ENCODE measurements at regions not wholly inside any gene's neighbourhood (a gene's known extent, or its start where the extent isn't known, plus 50 kb on each side); places are given as distances from the start of the nearest gene placed in this dataset.

DNA sequence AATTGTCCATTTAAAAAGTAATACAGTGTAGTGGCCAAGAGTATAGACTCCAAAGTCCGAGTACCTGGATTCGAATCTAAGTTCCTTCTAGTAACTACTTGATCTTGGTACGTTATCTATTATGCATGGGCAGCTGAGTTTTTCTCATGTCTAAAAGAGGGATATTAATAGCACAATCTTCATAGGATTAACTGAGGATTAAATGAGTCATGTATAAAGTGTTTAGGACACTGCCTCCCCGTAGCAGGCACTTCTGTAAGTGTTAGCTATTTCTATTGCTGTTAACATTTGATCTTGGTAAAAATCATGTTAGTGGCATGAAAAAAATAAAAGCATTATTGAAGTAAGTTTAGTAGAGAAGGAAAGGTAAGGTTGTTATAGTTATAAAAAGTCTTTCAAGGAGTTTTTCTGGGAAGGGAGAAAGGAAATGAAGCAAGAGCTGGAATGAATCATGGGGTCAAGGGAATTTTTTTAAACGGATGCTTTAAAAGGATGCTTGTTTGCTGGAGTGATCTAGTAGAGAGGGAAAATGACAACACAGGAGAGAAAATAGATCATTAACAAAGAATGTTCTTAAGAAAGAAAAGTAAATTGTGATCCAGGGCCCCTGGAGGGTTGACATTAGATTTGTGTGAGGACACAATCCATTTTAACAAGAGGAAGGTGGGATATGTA lies 502.2 kb upstream of the USP15 start:
- no peaks in the 10 kb centered on the region for H3K27me3 ChIP-seq (ENCODE audit: control insufficient read depth in 1 of 2, insufficient read depth in 1 of 2, low read length in 2 of 2)
- no peak overlapping the region for H3K4ac ChIP-seq (ENCODE audit: low read depth in 1 of 2, low read length in 2 of 2)
- H2BK12ac ChIP-seq (ENCODE audit: low read length in 2 of 2) = no peak overlapping the region
- DNase-seq = peak; percentile 87
- no peaks in the 10 kb centered on the region for H3K9me3 ChIP-seq (ENCODE audit: control insufficient read depth, low read length)
- no peak overlapping the region for H3K14ac ChIP-seq (ENCODE audit: low read length in 2 of 2)
- H2BK5ac ChIP-seq (ENCODE audit: low read depth, low read length, poor library complexity, severe bottlenecking) = no peak overlapping the region
- H4K91ac ChIP-seq (ENCODE audit: low read length) = no peak overlapping the region
- H3K4me3 ChIP-seq (ENCODE audit: insufficient read depth in 1 of 2, low read depth in 1 of 2, low read length in 2 of 2) = peak overlapping the region in 1 of 2 experiments; percentile 2
- no peak overlapping the region for H2BK120ac ChIP-seq (ENCODE audit: low read depth, low read length)
- H3K27ac ChIP-seq (ENCODE audit: low read length, poor library complexity, severe bottlenecking) = no peak overlapping the region
- H2AK5ac ChIP-seq (ENCODE audit: low read length, severe bottlenecking) = no peak overlapping the region
- no peak overlapping the region for H3K4me2 ChIP-seq (ENCODE audit: low read length, poor library complexity, severe bottlenecking)
- WGBS = 33% methylated on average over 5 of the region's 5 CpGs
- peak overlapping the region; percentile 29 for H3K9ac ChIP-seq (ENCODE audit: low read length)
- H3K4me1 ChIP-seq (ENCODE audit: control insufficient read depth, insufficient read depth, low read depth, low read length) = no peaks in the 10 kb centered on the region
- H3K23ac ChIP-seq (ENCODE audit: low read length in 2 of 2) = no peak overlapping the region
- H3K18ac ChIP-seq (ENCODE audit: low read depth in 1 of 2, low read length in 2 of 2) = no peak overlapping the region
- H2AFZ ChIP-seq (ENCODE audit: low read depth, low read length) = no peak overlapping the region
- no peaks in the 10 kb centered on the region for H3K79me1 ChIP-seq (replicated peaks; ENCODE audit: low read length, poor library complexity, severe bottlenecking)
- no peaks in the 10 kb centered on the region for H3K36me3 ChIP-seq (ENCODE audit: control insufficient read depth in 1 of 2, insufficient read depth in 2 of 2, low read depth in 1 of 2, low read length in 2 of 2)
- no peak overlapping the region for H4K8ac ChIP-seq (ENCODE audit: low read length)
- no peak overlapping the region for H2BK15ac ChIP-seq (ENCODE audit: low read depth, poor library complexity, severe bottlenecking)

DNA sequence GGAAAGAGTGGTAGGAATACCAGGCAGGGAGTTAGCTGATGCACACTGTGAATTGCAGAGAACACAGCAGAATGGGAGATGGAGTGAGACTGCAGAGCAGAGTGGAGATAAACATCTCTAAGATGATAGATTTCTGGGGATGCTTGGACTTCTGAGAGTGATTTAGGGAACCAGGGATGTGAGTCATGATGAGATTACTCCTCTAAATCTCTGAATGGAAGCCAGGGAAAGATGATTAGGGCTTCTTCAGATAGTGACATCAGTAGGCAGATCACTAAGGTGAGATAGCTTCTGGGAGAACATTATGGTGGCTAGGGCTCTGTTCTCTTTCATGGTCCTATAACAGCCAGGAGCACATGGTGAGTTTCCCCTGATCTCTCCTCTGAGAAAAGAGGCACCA lies 501.5 kb upstream of the USP15 start:
- DNase-seq = peak; percentile 67
- no peaks in the 10 kb centered on the region for H3K4me1 ChIP-seq (ENCODE audit: control insufficient read depth, insufficient read depth, low read depth, low read length)

DNA sequence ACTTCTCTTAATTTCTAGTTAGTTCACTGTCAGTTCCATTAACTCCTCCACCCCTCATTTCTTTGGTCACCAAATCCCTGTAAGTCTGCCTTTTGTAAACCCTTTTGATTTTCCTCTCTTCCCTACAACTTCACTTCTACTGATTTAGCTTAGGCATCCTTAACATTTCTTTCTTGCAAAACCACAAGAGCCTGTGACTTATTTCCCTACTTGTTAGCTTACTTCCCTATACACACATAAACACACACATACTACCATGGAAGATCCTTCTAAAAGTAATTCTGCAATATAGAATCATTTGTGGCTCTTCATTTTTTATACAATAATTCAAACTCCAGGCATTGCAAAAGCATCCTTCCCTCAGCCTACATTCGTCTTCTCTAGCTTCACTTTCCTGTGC lies 494.3 kb upstream of the USP15 start:
- Histone ChIP-seq H3K14ac (ENCODE audit: low read length in 2 of 2) (no peak overlapping the region), H4K91ac (ENCODE audit: low read length) (no peak overlapping the region), H3K9me3 (ENCODE audit: control insufficient read depth, low read length) (peaks cover 8% of the 10 kb centered on the region), H3K9ac (ENCODE audit: low read length) (no peak overlapping the region), H3K36me3 (ENCODE audit: control insufficient read depth in 1 of 2, insufficient read depth in 2 of 2, low read depth in 1 of 2, low read length in 2 of 2) (no peaks in the 10 kb centered on the region), H2BK15ac (ENCODE audit: low read depth, poor library complexity, severe bottlenecking) (no peak overlapping the region), H2BK120ac (ENCODE audit: low read depth, low read length) (no peak overlapping the region), H2AFZ (ENCODE audit: low read depth, low read length) (no peak overlapping the region), H3K4ac (ENCODE audit: low read depth in 1 of 2, low read length in 2 of 2) (no peak overlapping the region), H3K18ac (ENCODE audit: low read depth in 1 of 2, low read length in 2 of 2) (no peak overlapping the region), H3K27me3 (ENCODE audit: control insufficient read depth in 1 of 2, insufficient read depth in 1 of 2, low read length in 2 of 2) (no peaks in the 10 kb centered on the region), H3K4me1 (ENCODE audit: control insufficient read depth, insufficient read depth, low read depth, low read length) (no peaks in the 10 kb centered on the region), H2BK5ac (ENCODE audit: low read depth, low read length, poor library complexity, severe bottlenecking) (no peak overlapping the region), H3K4me2 (ENCODE audit: low read length, poor library complexity, severe bottlenecking) (no peak overlapping the region), H2AK5ac (ENCODE audit: low read length, severe bottlenecking) (no peak overlapping the region), H4K8ac (ENCODE audit: low read length) (no peak overlapping the region), H2BK12ac (ENCODE audit: low read length in 2 of 2) (no peak overlapping the region), H3K4me3 (ENCODE audit: insufficient read depth in 1 of 2, low read depth in 1 of 2, low read length in 2 of 2) (no peak overlapping the region), H3K23ac (ENCODE audit: low read length in 2 of 2) (no peak overlapping the region), H3K79me1 (replicated peaks; ENCODE audit: low read length, poor library complexity, severe bottlenecking) (no peaks in the 10 kb centered on the region), H3K27ac (ENCODE audit: low read length, poor library complexity, severe bottlenecking) (no peak overlapping the region)
- peak; percentile 17 for DNase-seq
- 94% methylated on average over 1 of the region's 1 CpG for WGBS

More for the DNA sequence above, 501.5 kb upstream of the USP15 start:
- H3K4ac ChIP-seq (ENCODE audit: low read depth in 1 of 2, low read length in 2 of 2) = no peak overlapping the region
- H2BK120ac ChIP-seq (ENCODE audit: low read depth, low read length) = no peak overlapping the region
- H3K27ac ChIP-seq (ENCODE audit: low read length, poor library complexity, severe bottlenecking) = no peak overlapping the region
- peak overlapping the region; percentile 29 for H3K9ac ChIP-seq (ENCODE audit: low read length)
- no peaks in the 10 kb centered on the region for H3K27me3 ChIP-seq (ENCODE audit: control insufficient read depth in 1 of 2, insufficient read depth in 1 of 2, low read length in 2 of 2)
- no peak overlapping the region for H3K4me2 ChIP-seq (ENCODE audit: low read length, poor library complexity, severe bottlenecking)
- no peak overlapping the region for H3K23ac ChIP-seq (ENCODE audit: low read length in 2 of 2)
- no peak overlapping the region for H4K91ac ChIP-seq (ENCODE audit: low read length)
- H2BK5ac ChIP-seq (ENCODE audit: low read depth, low read length, poor library complexity, severe bottlenecking) = no peak overlapping the region
- H2BK12ac ChIP-seq (ENCODE audit: low read length in 2 of 2) = no peak overlapping the region
- H2AK5ac ChIP-seq (ENCODE audit: low read length, severe bottlenecking) = no peak overlapping the region
- H2AFZ ChIP-seq (ENCODE audit: low read depth, low read length) = no peak overlapping the region
- peak overlapping the region in 1 of 2 experiments; percentile 2 for H3K4me3 ChIP-seq (ENCODE audit: insufficient read depth in 1 of 2, low read depth in 1 of 2, low read length in 2 of 2)
- H3K36me3 ChIP-seq (ENCODE audit: control insufficient read depth in 1 of 2, insufficient read depth in 2 of 2, low read depth in 1 of 2, low read length in 2 of 2) = no peaks in the 10 kb centered on the region
- H2BK15ac ChIP-seq (ENCODE audit: low read depth, poor library complexity, severe bottlenecking) = no peak overlapping the region
- peak overlapping the region in 1 of 2 experiments; percentile 17 for H3K18ac ChIP-seq (ENCODE audit: low read depth in 1 of 2, low read length in 2 of 2)
- no peaks in the 10 kb centered on the region for H3K79me1 ChIP-seq (replicated peaks; ENCODE audit: low read length, poor library complexity, severe bottlenecking)
- H3K9me3 ChIP-seq (ENCODE audit: control insufficient read depth, low read length) = no peaks in the 10 kb centered on the region
- no peak overlapping the region for H3K14ac ChIP-seq (ENCODE audit: low read length in 2 of 2)
- H4K8ac ChIP-seq (ENCODE audit: low read length) = no peak overlapping the region

DNA sequence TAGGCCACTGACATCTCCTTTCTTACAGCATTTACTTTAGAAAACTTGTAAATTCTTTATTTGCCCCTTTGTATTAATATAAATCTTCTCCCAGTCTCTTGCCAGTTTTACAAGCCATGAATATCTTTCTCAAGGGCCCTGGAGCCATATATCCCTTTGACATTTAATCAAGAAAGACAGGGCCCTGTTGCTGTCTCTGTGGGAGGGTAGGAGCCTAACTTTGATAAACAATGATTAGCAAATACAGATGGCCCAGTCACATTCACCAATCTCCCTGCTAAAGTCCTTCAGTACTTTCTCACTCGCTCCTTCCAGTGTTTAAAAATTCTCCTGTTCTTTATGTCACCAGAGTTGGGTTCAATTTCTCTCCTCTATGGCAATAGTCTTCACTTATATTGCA lies 479.8 kb upstream of the USP15 start:
- Histone ChIP-seq H2BK120ac (ENCODE audit: low read depth, low read length) (no peak overlapping the region), H3K27ac (ENCODE audit: low read length, poor library complexity, severe bottlenecking) (no peak overlapping the region)
- WGBS = 70% methylated on average over 1 of the region's 1 CpG

More for the DNA sequence above, 479.8 kb upstream of the USP15 start:
- Histone ChIP-seq H3K36me3 (ENCODE audit: control insufficient read depth in 1 of 2, insufficient read depth in 2 of 2, low read depth in 1 of 2, low read length in 2 of 2) (no peaks in the 10 kb centered on the region), H3K4me1 (ENCODE audit: control insufficient read depth, insufficient read depth, low read depth, low read length) (no peaks in the 10 kb centered on the region), H3K9me3 (ENCODE audit: control insufficient read depth, low read length) (no peaks in the 10 kb centered on the region), H4K91ac (ENCODE audit: low read length) (no peak overlapping the region), H2BK5ac (ENCODE audit: low read depth, low read length, poor library complexity, severe bottlenecking) (no peak overlapping the region), H4K8ac (ENCODE audit: low read length) (no peak overlapping the region), H2AK5ac (ENCODE audit: low read length, severe bottlenecking) (no peak overlapping the region), H3K27me3 (ENCODE audit: control insufficient read depth in 1 of 2, insufficient read depth in 1 of 2, low read length in 2 of 2) (no peaks in the 10 kb centered on the region), H3K23ac (ENCODE audit: low read length in 2 of 2) (no peak overlapping the region), H3K4me2 (ENCODE audit: low read length, poor library complexity, severe bottlenecking) (no peak overlapping the region), H3K18ac (ENCODE audit: low read depth in 1 of 2, low read length in 2 of 2) (no peak overlapping the region), H3K14ac (ENCODE audit: low read length in 2 of 2) (no peak overlapping the region), H3K79me1 (replicated peaks; ENCODE audit: low read length, poor library complexity, severe bottlenecking) (no peaks in the 10 kb centered on the region), H2AFZ (ENCODE audit: low read depth, low read length) (no peak overlapping the region), H2BK15ac (ENCODE audit: low read depth, poor library complexity, severe bottlenecking) (no peak overlapping the region), H3K4me3 (ENCODE audit: insufficient read depth in 1 of 2, low read depth in 1 of 2, low read length in 2 of 2) (no peak overlapping the region), H3K9ac (ENCODE audit: low read length) (no peak overlapping the region), H3K4ac (ENCODE audit: low read depth in 1 of 2, low read length in 2 of 2) (no peak overlapping the region), H2BK12ac (ENCODE audit: low read length in 2 of 2) (no peak overlapping the region)
- DNase-seq = no peak

Data from mesenchymal stem cell (in vitro differentiated cells and primary cell).